ENCODE measurements at regions not wholly inside any gene's neighbourhood (a gene's known extent, or its start where the extent isn't known, plus 50 kb on each side); places are given as distances from the start of the nearest gene placed in this dataset.

GRCh38 chr2:22832196-22832595 lies 552.8 kb upstream of the KLHL29 start:
- H3K27me3 ChIP-seq (ENCODE audit: control insufficient read depth, insufficient read depth, low read length), result no peaks in the 10 kb centered on the region
- no peak overlapping the region for H2AFZ ChIP-seq (ENCODE audit: low read length)
- H3K4me1 ChIP-seq (ENCODE audit: control insufficient read depth, extremely low read depth, insufficient read depth, low read length), result no peaks in the 10 kb centered on the region
- H3K27ac ChIP-seq (ENCODE audit: insufficient read depth, low read length), result no peak overlapping the region
- no peaks in the 10 kb centered on the region for H3K9me3 ChIP-seq (ENCODE audit: control insufficient read depth, insufficient read depth, low read depth, low read length)
- no peak for DNase-seq (ENCODE audit: low read depth in 2 of 2)
- H3K36me3 ChIP-seq (ENCODE audit: control insufficient read depth, insufficient read depth, low read length), result no peaks in the 10 kb centered on the region
- H3K4me3 ChIP-seq (replicated peaks in 1 of 4; ENCODE audit: control extremely low read depth in 1 of 4, insufficient read depth in 1 of 4, low read depth in 3 of 4, low read length in 4 of 4), result no peak overlapping the region
- no peaks in the 10 kb centered on the region for H3K79me2 ChIP-seq (ENCODE audit: control insufficient read depth, insufficient read depth, low read length)
- TF ChIP-seq CTCF (conservative IDR thresholded peaks at IDR 0.05 in 1 of 2, IDR thresholded peaks at IDR 0.05 in 1 of 2; ENCODE audit: low read depth in 1 of 2, low read length in 2 of 2) (no peak), EZH2 (IDR thresholded peaks at IDR 0.05; ENCODE audit: low read length, missing control alignments) (no peak)
- no peak overlapping the region for H3K9ac ChIP-seq (ENCODE audit: insufficient read depth, low read length)
- H4K20me1 ChIP-seq (ENCODE audit: control insufficient read depth, extremely low read depth, insufficient read depth, low read length), result no peaks in the 10 kb centered on the region
- H3K4me2 ChIP-seq (ENCODE audit: extremely low read depth, insufficient read depth, low read length), result no peak overlapping the region

GRCh38 chr2:22838461-22838860 lies 546.5 kb upstream of the KLHL29 start:
- Histone ChIP-seq H3K27ac (ENCODE audit: insufficient read depth, low read length) (no peak overlapping the region), H4K20me1 (ENCODE audit: control insufficient read depth, extremely low read depth, insufficient read depth, low read length) (no peaks in the 10 kb centered on the region), H3K36me3 (ENCODE audit: control insufficient read depth, insufficient read depth, low read length) (no peaks in the 10 kb centered on the region), H3K9me3 (ENCODE audit: control insufficient read depth, insufficient read depth, low read depth, low read length) (no peaks in the 10 kb centered on the region), H3K27me3 (ENCODE audit: control insufficient read depth, insufficient read depth, low read length) (no peaks in the 10 kb centered on the region), H3K9ac (ENCODE audit: insufficient read depth, low read length) (no peak overlapping the region), H2AFZ (ENCODE audit: low read length) (no peak overlapping the region), H3K4me3 (replicated peaks in 1 of 4; ENCODE audit: control extremely low read depth in 1 of 4, insufficient read depth in 1 of 4, low read depth in 3 of 4, low read length in 4 of 4) (no peak overlapping the region), H3K4me2 (ENCODE audit: extremely low read depth, insufficient read depth, low read length) (no peak overlapping the region), H3K79me2 (ENCODE audit: control insufficient read depth, insufficient read depth, low read length) (no peaks in the 10 kb centered on the region), H3K4me1 (ENCODE audit: control insufficient read depth, extremely low read depth, insufficient read depth, low read length) (no peaks in the 10 kb centered on the region)
- no peak for TF ChIP-seq CTCF (conservative IDR thresholded peaks at IDR 0.05 in 1 of 2, IDR thresholded peaks at IDR 0.05 in 1 of 2; ENCODE audit: low read depth in 1 of 2, low read length in 2 of 2)
- no peak for TF ChIP-seq EZH2 (IDR thresholded peaks at IDR 0.05; ENCODE audit: low read length, missing control alignments)
- DNase-seq (ENCODE audit: low read depth in 2 of 2), result no peak

- Histone ChIP-seq H3K4me2 (ENCODE audit: extremely low read depth, insufficient read depth, low read length) (no peak overlapping the region), H3K79me2 (ENCODE audit: control insufficient read depth, insufficient read depth, low read length) (no peaks in the 10 kb centered on the region), H3K36me3 (ENCODE audit: control insufficient read depth, insufficient read depth, low read length) (no peaks in the 10 kb centered on the region), H3K9me3 (ENCODE audit: control insufficient read depth, insufficient read depth, low read depth, low read length) (no peaks in the 10 kb centered on the region), H3K27me3 (ENCODE audit: control insufficient read depth, insufficient read depth, low read length) (no peaks in the 10 kb centered on the region), H3K4me3 (replicated peaks in 1 of 4; ENCODE audit: control extremely low read depth in 1 of 4, insufficient read depth in 1 of 4, low read depth in 3 of 4, low read length in 4 of 4) (no peak overlapping the region), H4K20me1 (ENCODE audit: control insufficient read depth, extremely low read depth, insufficient read depth, low read length) (no peaks in the 10 kb centered on the region), H3K4me1 (ENCODE audit: control insufficient read depth, extremely low read depth, insufficient read depth, low read length) (no peaks in the 10 kb centered on the region), H3K9ac (ENCODE audit: insufficient read depth, low read length) (no peak overlapping the region), H3K27ac (ENCODE audit: insufficient read depth, low read length) (no peak overlapping the region), H2AFZ (ENCODE audit: low read length) (no peak overlapping the region)
- DNase-seq (ENCODE audit: low read depth in 2 of 2), result no peak
- TF ChIP-seq EZH2 (IDR thresholded peaks at IDR 0.05; ENCODE audit: low read length, missing control alignments) (no peak), CTCF (conservative IDR thresholded peaks at IDR 0.05 in 1 of 2, IDR thresholded peaks at IDR 0.05 in 1 of 2; ENCODE audit: low read depth in 1 of 2, low read length in 2 of 2) (no peak)
These were observed 542.6 kb upstream of the KLHL29 start for GRCh38 chr2:22842205-22842869.
